GM13976 (cell line): ENCODE measurements at regions not wholly inside any gene's neighbourhood (a gene's known extent, or its start where the extent isn't known, plus 50 kb on each side); places are given as distances from the start of the nearest gene placed in this dataset.
A peak's percentile ranks its signal among the peaks of the same experiment; 100 is the strongest.

Experiments
- DNase-seq: peaks from one replicate; pipeline ENCODE4 v3.0.0; 2012; ENCODE audit warnings: low spot score
- in situ Hi-C: fragments of 300-500 bp; cut with MboI; formaldehyde crosslinking; loops from one replicate; pipeline ENCODE4 v1.12.0; 2022; ENCODE audit warnings: low sequenced_read_pairs, mixed read lengths, inconsistent platforms; ENCODE audit not compliant: unreplicated experiment
- TF ChIP-seq, protein P1 (sequence below): IDR thresholded peaks from 2 replicates; pipeline ENCODE4 v1.5.1; 2012; ENCODE audit warnings: borderline replicate concordance, mild to moderate bottlenecking; ENCODE audit not compliant: insufficient read depth; ENCODE audit errors: extremely low read depth, missing control alignments, control extremely low read depth

GRCh38 chr6:156700440-156701057, 76.6 kb upstream of the ARID1B start:
- TF ChIP-seq, protein P1, sequence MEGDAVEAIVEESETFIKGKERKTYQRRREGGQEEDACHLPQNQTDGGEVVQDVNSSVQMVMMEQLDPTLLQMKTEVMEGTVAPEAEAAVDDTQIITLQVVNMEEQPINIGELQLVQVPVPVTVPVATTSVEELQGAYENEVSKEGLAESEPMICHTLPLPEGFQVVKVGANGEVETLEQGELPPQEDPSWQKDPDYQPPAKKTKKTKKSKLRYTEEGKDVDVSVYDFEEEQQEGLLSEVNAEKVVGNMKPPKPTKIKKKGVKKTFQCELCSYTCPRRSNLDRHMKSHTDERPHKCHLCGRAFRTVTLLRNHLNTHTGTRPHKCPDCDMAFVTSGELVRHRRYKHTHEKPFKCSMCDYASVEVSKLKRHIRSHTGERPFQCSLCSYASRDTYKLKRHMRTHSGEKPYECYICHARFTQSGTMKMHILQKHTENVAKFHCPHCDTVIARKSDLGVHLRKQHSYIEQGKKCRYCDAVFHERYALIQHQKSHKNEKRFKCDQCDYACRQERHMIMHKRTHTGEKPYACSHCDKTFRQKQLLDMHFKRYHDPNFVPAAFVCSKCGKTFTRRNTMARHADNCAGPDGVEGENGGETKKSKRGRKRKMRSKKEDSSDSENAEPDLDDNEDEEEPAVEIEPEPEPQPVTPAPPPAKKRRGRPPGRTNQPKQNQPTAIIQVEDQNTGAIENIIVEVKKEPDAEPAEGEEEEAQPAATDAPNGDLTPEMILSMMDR: no peak
- in situ Hi-C loops: no loop called here
- DNase-seq: no peak

- DNase-seq: no peak
- TF ChIP-seq, protein P1: no peak
- in situ Hi-C loops: no loop called here
Measured at GRCh38 chr6:156699935-156700334, 77.2 kb upstream of the ARID1B start.

DNA sequence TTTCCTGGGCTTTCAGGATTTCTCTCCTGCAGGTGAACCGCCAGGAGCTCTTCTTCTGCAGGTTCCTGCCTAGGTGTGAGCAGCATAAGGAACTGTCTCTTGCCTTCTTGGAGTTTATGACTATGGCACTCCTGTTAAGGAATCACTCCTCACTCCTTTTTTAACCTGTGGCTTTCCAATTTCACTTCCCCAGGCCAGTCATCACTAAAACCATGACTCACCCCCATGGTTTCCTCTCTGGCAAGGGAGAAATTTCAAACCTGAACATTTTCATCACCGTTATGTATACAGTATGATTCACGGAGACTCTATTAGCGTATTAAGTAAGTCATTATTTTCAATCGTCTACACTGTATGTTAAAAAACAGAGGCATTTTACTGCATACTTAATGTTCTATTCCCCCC, 78.2 kb upstream of the ARID1B start:
- in situ Hi-C loops: no loop called here
- no peak for DNase-seq
- TF ChIP-seq, protein P1: no peak

GRCh38 chr6:156698239-156699016, 78.8 kb upstream of the ARID1B start:
- DNase-seq: peak; percentile 39
- in situ Hi-C loops: no loop called here
- TF ChIP-seq, protein P1: no peak

DNA sequence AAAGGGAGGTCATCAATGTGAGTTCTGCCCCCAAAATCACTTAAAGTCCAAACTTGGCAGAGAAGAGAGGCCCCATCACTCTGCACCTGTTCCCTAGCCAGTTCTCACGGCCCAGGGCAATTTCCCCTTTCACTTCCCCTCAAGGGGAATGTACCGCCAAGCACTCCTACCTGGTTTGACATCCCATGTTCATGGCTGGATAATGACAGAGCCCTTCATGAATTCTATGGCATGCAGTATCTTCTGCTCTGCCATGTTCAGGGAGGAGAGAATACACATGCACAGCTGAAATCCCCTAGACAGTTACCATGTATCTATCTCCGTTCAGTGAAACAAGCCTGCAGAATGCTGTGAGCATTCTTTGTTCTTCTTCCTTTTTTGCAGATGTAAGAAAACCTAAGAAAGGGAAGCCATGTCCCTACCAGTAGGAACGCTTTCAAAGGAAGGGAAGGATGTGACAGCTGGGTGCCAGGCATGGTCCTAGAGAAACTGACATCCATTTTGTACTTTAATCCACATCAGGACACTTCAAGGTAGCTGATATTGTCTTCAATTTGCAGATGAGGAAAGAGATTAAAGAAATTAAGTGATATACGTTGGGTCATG, 79.8 kb upstream of the ARID1B start:
- in situ Hi-C loops: no loop called here
- TF ChIP-seq, protein P1: no peak
- no peak for DNase-seq

GRCh38 chr6:156695742-156696141, 81.4 kb upstream of the ARID1B start:
- TF ChIP-seq, protein P1: no peak
- in situ Hi-C loops: no loop called here
- no peak for DNase-seq
